Endothelial cell of umbilical vein (primary cell): ENCODE measurements at regions not wholly inside any gene's neighbourhood (a gene's known extent, or its start where the extent isn't known, plus 50 kb on each side); places are given as distances from the start of the nearest gene placed in this dataset.

ENCODE experiments used
- BruUV-seq: library from RNA; stranded (reverse); fragments of 400-500 nt; replicated peaks from 2 replicates; lab custom pipeline; 2021; lab: Mats Ljungman, UMichigan
- CTCF ChIA-PET: fragments of 300-600, 350-600 bp; sonication (Branson Sonifier 250); formaldehyde crosslinking; loops from one replicate; lab custom pipeline; 2021; ENCODE audit warnings: antibody characterized with exemption, inconsistent platforms; lab: Charles Lee
- POLR2A ChIA-PET: fragments of 300-600, 350-600 bp; sonication (Branson Sonifier 250); formaldehyde crosslinking; loops from one replicate; lab custom pipeline; 2021; ENCODE audit warnings: antibody characterized with exemption, inconsistent platforms; lab: Charles Lee
- DNase-seq: peaks from one replicate; pipeline ENCODE4 v3.0.0-alpha.2; 2011; ENCODE audit warnings: low read depth, low spot score
- FAIRE-seq: peaks from 2 replicates; lab custom pipeline; 2011; peaks lifted over from hg19 to GRCh38; lab: Jason Lieb, UNC
- H2AFZ ChIP-seq: 2 replicates; pipeline ENCODE4 v1.6.0; 2012; ENCODE audit warnings: low read depth, low read length, control low read depth, inconsistent platforms
- H3K27ac ChIP-seq: 2 replicates; pipeline ENCODE4 v1.5.1; 2011; ENCODE audit warnings: low read depth, mild to moderate bottlenecking, control low read depth, low read length, moderate library complexity; ENCODE audit not compliant: insufficient read depth
- H3K27me3 ChIP-seq, 2 experiments: 2 replicates each; pipeline versions ENCODE4 v1.6.0 to v1.6.1; 2011; ENCODE audit warnings: low read length in 2 of 2, mixed read lengths in 1 of 2; ENCODE audit not compliant: control insufficient read depth in 2 of 2, insufficient read depth in 2 of 2
- H3K36me3 ChIP-seq, 2 experiments: 2 replicates in 1 of 2; 3 replicates in 1 of 2; pipeline ENCODE4 v1.5.1; 2011; ENCODE audit warnings: low read length in 2 of 2, mild to moderate bottlenecking in 1 of 2, moderate library complexity in 1 of 2; ENCODE audit not compliant: control insufficient read depth in 2 of 2, insufficient read depth in 2 of 2; ENCODE audit errors: extremely low read depth in 1 of 2
- H3K4me1 ChIP-seq: 3 replicates; pipeline ENCODE4 v1.5.1; 2011; ENCODE audit warnings: mild to moderate bottlenecking, low read length; ENCODE audit not compliant: control insufficient read depth, insufficient read depth; ENCODE audit errors: extremely low read depth
- H3K4me2 ChIP-seq: 2 replicates; pipeline ENCODE4 v1.6.1; 2011; ENCODE audit warnings: low read length, control low read depth, mixed read lengths; ENCODE audit not compliant: insufficient read depth
- H3K4me3 ChIP-seq, 3 experiments: fragments of 200-600 bp in 1 of 3; sonication (generic), shearing (Covaris generic) in 1 of 3; replicated peaks in 1 of 3; 2 replicates each; pipeline ENCODE4 v1.5.1; 2011 to 2016; ENCODE audit warnings: control low read depth in 3 of 3, low read length in 3 of 3, mild to moderate bottlenecking in 2 of 3, inconsistent platforms in 1 of 3, low read depth in 1 of 3, moderate library complexity in 1 of 3; ENCODE audit not compliant: insufficient read depth in 1 of 3
- H3K79me2 ChIP-seq: 2 replicates; pipeline ENCODE4 v1.6.0; 2012; ENCODE audit warnings: low read length, inconsistent platforms; ENCODE audit not compliant: control insufficient read depth, insufficient read depth
- H3K9ac ChIP-seq: replicated peaks from 2 replicates; pipeline ENCODE3; 2011; ENCODE audit warnings: low read length, control low read depth; ENCODE audit not compliant: insufficient read depth; ENCODE audit errors: extremely low read depth
- H3K9me1 ChIP-seq: replicated peaks from 3 replicates; pipeline ENCODE4 v1.6.0; 2011; ENCODE audit warnings: mild to moderate bottlenecking, low read length; ENCODE audit not compliant: control insufficient read depth, insufficient read depth; ENCODE audit errors: extremely low read depth
- H3K9me3 ChIP-seq: replicated peaks from 2 replicates; pipeline ENCODE4 v1.5.1; 2012; ENCODE audit warnings: low read length, inconsistent platforms; ENCODE audit not compliant: control insufficient read depth, insufficient read depth
- H4K20me1 ChIP-seq: replicated peaks from 2 replicates; pipeline ENCODE3; 2011; ENCODE audit warnings: mild to moderate bottlenecking, low read length; ENCODE audit not compliant: control insufficient read depth, insufficient read depth; ENCODE audit errors: extremely low read depth
- GATA2 ChIP-seq: IDR thresholded peaks from 2 replicates; pipeline ENCODE4 v1.7.0; 2011; ENCODE audit warnings: low read depth, mild to moderate bottlenecking, moderate library complexity, mixed read lengths, low read length; ENCODE audit not compliant: insufficient read length, insufficient read depth
- JUN ChIP-seq: IDR thresholded peaks from 2 replicates; pipeline ENCODE4 v1.6.1; 2011; ENCODE audit warnings: borderline replicate concordance, low read depth; ENCODE audit not compliant: insufficient read length, insufficient read depth
- MAX ChIP-seq: IDR thresholded peaks from 2 replicates; pipeline ENCODE4 v1.6.1; 2011; ENCODE audit not compliant: insufficient read depth, insufficient read length
- dilution Hi-C: fragments of 300-500 bp; cut with MboI; formaldehyde crosslinking; loops from one replicate; pipeline ENCODE4 v1.15.0; 2019; ENCODE audit warnings: low sequenced_read_pairs; ENCODE audit not compliant: extremely low pct_ligation_motif_present
- intact Hi-C: fragments of 100-400 bp; cut with micrococcal nuclease; formaldehyde crosslinking; loops from one replicate; pipeline ENCODE4 v1.10.0; 2022

DNA sequence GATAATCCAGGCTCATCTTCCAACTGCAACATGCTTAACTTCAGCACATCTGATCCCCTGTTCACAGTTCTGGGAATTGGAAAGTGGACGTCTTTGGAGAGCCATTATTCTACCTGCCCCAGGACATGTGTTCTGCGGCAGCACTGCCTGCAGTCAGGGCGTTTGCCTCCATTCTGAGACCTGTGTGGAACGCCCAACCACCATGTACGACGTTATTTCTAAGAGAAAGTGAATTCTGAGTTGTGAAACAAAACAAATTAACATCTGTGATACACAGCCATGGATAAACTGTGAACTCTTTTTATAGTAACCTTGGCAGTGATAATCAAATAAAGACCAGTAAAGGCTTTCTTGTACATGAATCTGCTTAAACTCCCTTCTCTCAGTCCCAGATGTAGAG is 195.8 kb downstream of the AASDH start:
- H3K9me3 ChIP-seq = no peaks in the 10 kb centered on the region
- intact Hi-C loops = no loop called here
- H2AFZ ChIP-seq = no peak overlapping the region
- H4K20me1 ChIP-seq = no peaks in the 10 kb centered on the region
- POLR2A ChIA-PET = no interaction called here
- no peaks in the 10 kb centered on the region for H3K9me1 ChIP-seq
- no peaks in the 10 kb centered on the region for H3K27me3 ChIP-seq
- H3K4me2 ChIP-seq = no peak overlapping the region
- no peak for TF ChIP-seq GATA2
- no peak overlapping the region for H3K4me3 ChIP-seq
- no peak for DNase-seq
- H3K27ac ChIP-seq = no peak overlapping the region
- no peaks in the 10 kb centered on the region for H3K36me3 ChIP-seq
- no peak for FAIRE-seq
- H3K79me2 ChIP-seq = no peaks in the 10 kb centered on the region
- no TSS peak for BruUV-seq
- no peaks in the 10 kb centered on the region for H3K4me1 ChIP-seq
- dilution Hi-C loops = no loop called here
- H3K9ac ChIP-seq = no peak overlapping the region
- CTCF ChIA-PET = no interaction called here

- Histone ChIP-seq H2AFZ (no peak overlapping the region), H3K27me3 (no peaks in the 10 kb centered on the region), H3K36me3 (no peaks in the 10 kb centered on the region), H3K4me2 (no peak overlapping the region), H3K9ac (no peak overlapping the region), H3K79me2 (no peaks in the 10 kb centered on the region), H3K9me1 (no peaks in the 10 kb centered on the region), H3K27ac (no peak overlapping the region), H3K9me3 (no peaks in the 10 kb centered on the region), H4K20me1 (no peaks in the 10 kb centered on the region), H3K4me3 (no peak overlapping the region), H3K4me1 (no peaks in the 10 kb centered on the region)
- no peak for FAIRE-seq
- TF ChIP-seq JUN = no peak
- TF ChIP-seq MAX = no peak
- dilution Hi-C loops = no loop called here
- DNase-seq = no peak
- intact Hi-C loops = no loop called here
- BruUV-seq = no TSS peak
- CTCF ChIA-PET = interaction anchor here (0.9 kb wide), 2 partner anchors 9 to 23 kb away, joined by 3 to 4 read pairs; no protein-coding TSS in a partner anchor
- POLR2A ChIA-PET = no interaction called here
These were observed 199.6 kb downstream of the AASDH start for GRCh38 chr4:56187688-56188087.
